HFFc6 (cell line): ENCODE measurements at regions not wholly inside any gene's neighbourhood (a gene's known extent, or its start where the extent isn't known, plus 50 kb on each side); places are given as distances from the start of the nearest gene placed in this dataset.

Experiments used
- DNase-seq: peaks from one replicate; pipeline ENCODE4 v3.0.0-alpha.2; 2018
- H3K27ac Mint-ChIP-seq: 2 replicates; pipeline ENCODE4 v1.8.0; 2020; ENCODE audit warnings: mild to moderate bottlenecking, mixed read lengths
- H3K27me3 Mint-ChIP-seq: 2 replicates; pipeline ENCODE4 v1.8.0; 2021; ENCODE audit warnings: mild to moderate bottlenecking, moderate library complexity, mixed read lengths; ENCODE audit not compliant: insufficient read depth
- H3K36me3 Mint-ChIP-seq: 2 replicates; pipeline ENCODE4 v1.8.0; 2021; ENCODE audit warnings: low read depth, mixed read lengths
- H3K4me1 Mint-ChIP-seq: 2 replicates; pipeline ENCODE4 v1.8.0; 2020; ENCODE audit warnings: low read depth, mixed read lengths
- H3K4me3 Mint-ChIP-seq: 2 replicates; pipeline ENCODE4 v1.8.0; 2020; ENCODE audit warnings: mild to moderate bottlenecking, moderate library complexity, mixed read lengths
- H3K9me3 Mint-ChIP-seq: 2 replicates; pipeline ENCODE4 v1.8.0; 2020; ENCODE audit warnings: mild to moderate bottlenecking, mixed read lengths
- TF ChIP-seq, protein P1 (sequence below): fragments of 200-600 bp; sonication (generic); IDR thresholded peaks from 2 replicates; pipeline ENCODE4 v1.5.0; 2021; ENCODE audit warnings: antibody characterized with exemption, mild to moderate bottlenecking

DNA sequence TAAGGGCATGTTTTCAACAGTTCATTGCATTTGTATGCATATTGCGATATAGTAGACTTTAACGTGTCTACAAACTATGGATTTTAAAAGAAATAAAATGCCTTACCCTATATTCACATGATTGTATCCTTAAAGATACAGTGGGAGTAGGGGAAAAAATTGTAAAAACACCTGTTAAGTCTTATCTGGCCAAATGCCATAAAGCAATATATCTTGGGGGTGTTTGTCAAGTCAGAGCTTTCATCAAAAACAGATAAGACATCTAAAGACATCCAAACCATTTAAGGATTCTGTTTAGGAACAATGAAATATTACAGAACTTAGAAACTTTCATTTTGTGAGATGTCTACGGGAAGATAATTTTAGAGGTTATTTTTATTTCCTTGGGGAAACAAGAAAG lies 152.3 kb downstream of the AASDH start:
- H3K4me1 Mint-ChIP-seq = no peaks in the 10 kb centered on the region
- no peaks in the 10 kb centered on the region for H3K9me3 Mint-ChIP-seq
- no peak overlapping the region for H3K4me3 Mint-ChIP-seq
- TF ChIP-seq, protein P1, sequence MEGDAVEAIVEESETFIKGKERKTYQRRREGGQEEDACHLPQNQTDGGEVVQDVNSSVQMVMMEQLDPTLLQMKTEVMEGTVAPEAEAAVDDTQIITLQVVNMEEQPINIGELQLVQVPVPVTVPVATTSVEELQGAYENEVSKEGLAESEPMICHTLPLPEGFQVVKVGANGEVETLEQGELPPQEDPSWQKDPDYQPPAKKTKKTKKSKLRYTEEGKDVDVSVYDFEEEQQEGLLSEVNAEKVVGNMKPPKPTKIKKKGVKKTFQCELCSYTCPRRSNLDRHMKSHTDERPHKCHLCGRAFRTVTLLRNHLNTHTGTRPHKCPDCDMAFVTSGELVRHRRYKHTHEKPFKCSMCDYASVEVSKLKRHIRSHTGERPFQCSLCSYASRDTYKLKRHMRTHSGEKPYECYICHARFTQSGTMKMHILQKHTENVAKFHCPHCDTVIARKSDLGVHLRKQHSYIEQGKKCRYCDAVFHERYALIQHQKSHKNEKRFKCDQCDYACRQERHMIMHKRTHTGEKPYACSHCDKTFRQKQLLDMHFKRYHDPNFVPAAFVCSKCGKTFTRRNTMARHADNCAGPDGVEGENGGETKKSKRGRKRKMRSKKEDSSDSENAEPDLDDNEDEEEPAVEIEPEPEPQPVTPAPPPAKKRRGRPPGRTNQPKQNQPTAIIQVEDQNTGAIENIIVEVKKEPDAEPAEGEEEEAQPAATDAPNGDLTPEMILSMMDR = no peak
- H3K27ac Mint-ChIP-seq = no peak overlapping the region
- no peak for DNase-seq
- H3K36me3 Mint-ChIP-seq = no peaks in the 10 kb centered on the region
- H3K27me3 Mint-ChIP-seq = no peaks in the 10 kb centered on the region

DNA sequence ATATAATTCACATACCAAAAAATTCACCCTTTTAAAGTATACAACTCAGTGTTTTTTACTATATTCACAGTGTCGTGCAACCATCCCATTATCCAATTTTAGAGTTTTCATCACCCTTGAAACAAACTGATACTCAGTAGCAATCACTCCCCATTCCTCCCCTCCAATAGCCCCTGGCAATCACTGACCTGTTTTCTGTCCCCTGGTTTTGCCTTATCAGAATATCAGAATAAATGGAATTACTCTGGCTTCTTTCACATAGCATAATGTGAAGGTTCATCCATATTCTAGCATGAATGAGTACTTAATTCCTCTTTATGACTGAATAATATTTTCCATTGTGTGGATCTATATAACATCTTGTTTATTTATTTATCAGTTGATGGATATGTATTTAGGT lies 153.2 kb downstream of the AASDH start:
- DNase-seq = no peak
- Mint-ChIP-seq H3K27me3 (peaks cover 2% of the 10 kb centered on the region; the same call in 1 of the 2 replicates), H3K4me3 (no peak overlapping the region), H3K36me3 (no peaks in the 10 kb centered on the region), H3K4me1 (no peaks in the 10 kb centered on the region), H3K9me3 (no peaks in the 10 kb centered on the region), H3K27ac (no peak overlapping the region)
- TF ChIP-seq, protein P1 = no peak

DNA sequence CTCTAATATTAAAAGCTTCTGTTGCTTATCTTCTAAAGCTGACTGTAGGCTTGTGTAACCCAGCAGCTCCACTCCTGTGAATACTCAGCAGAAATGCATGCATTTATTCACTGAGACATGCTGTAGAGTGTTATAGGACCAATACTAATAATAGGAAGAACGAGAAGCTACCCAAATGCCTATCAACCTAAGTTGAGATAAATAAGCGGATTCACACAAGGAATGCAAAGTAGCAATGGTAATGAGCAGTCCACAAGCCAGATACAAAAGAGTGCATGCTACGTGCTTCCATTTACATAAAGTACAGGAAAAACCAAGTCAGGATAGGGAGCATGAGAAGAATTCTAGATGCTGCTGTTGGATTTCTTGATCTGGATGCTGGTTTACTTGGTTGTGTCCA lies 155.9 kb downstream of the AASDH start:
- H3K27me3 Mint-ChIP-seq = peaks cover 2% of the 10 kb centered on the region; the same call in 1 of the 2 replicates
- TF ChIP-seq, protein P1 = no peak
- H3K4me1 Mint-ChIP-seq = no peaks in the 10 kb centered on the region
- no peak overlapping the region for H3K4me3 Mint-ChIP-seq
- no peak for DNase-seq
- no peaks in the 10 kb centered on the region for H3K9me3 Mint-ChIP-seq
- H3K27ac Mint-ChIP-seq = no peak overlapping the region
- H3K36me3 Mint-ChIP-seq = no peaks in the 10 kb centered on the region

DNA sequence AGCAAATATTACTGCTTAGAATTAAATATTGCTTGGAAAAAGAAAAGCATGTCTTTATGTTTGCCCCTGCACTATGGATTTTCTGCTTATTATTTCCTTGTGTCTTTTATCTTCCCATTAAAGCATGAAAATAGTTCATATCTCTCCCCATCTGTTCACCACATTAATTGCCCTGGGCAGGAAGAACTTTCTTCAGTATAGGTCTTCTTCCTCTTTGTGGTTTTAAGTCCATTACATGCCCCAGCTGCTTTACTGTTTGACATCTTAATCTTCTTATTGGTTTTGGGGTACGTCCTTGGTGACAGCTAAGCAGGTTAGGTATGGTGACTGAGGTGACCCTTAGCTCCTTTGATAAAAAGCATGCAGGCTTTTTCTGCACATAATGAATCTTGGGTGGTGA lies 157.3 kb downstream of the AASDH start:
- Mint-ChIP-seq H3K4me3 (no peak overlapping the region), H3K9me3 (no peaks in the 10 kb centered on the region), H3K27me3 (peaks cover 2% of the 10 kb centered on the region; the same call in 1 of the 2 replicates), H3K27ac (no peak overlapping the region), H3K4me1 (no peaks in the 10 kb centered on the region), H3K36me3 (no peaks in the 10 kb centered on the region)
- DNase-seq = no peak
- TF ChIP-seq, protein P1 = no peak

DNA sequence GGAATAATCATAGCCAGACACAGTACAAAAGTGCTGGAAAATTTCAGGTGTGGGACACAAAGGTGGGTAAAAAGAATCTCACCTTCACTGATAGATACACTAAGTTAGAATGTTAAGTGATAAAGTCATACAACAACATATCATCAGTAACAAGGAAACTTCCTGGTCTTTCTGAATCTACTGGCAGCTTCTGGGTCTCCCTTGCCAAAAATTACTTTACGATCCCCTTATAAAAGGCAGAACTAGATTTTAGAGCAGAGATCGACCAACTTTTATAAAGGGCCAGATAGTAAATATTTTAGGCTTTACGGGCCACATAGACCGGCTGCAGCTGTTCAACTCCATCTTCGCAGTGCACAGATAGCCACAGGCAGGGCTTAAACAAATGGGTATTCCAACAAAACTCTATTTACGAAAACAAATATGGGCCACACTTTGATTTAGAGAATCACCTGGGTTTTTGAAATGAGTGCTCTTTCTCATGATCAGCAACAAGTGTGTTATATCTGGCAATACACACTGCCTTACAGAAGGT lies 159.9 kb downstream of the AASDH start:
- DNase-seq = no peak
- Mint-ChIP-seq H3K9me3 (no peaks in the 10 kb centered on the region), H3K27ac (no peak overlapping the region), H3K27me3 (peaks cover 2% of the 10 kb centered on the region; the same call in 1 of the 2 replicates), H3K4me3 (no peak overlapping the region), H3K4me1 (no peaks in the 10 kb centered on the region), H3K36me3 (no peaks in the 10 kb centered on the region)
- TF ChIP-seq, protein P1 = no peak

DNA sequence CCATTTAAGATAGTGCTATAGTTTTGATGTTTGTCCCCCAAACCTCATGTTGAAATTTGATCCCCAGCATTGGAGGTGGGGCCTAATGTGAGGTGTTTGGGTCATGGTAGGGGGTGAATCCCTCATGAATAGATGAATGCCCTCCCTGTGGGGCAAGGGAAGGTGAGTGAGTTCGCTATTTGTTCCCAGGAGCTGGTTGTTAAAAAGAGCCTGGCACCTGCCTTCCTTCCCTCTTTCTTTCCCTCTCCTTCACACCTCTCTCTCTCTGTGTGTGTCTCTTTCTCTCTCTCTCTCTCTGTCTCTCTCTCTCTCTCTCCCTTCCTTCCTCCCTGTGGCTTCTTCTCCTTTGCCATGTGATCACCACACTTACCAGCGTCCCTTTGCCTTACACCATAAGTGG lies 160.7 kb downstream of the AASDH start:
- no peak for DNase-seq
- H3K4me3 Mint-ChIP-seq = no peak overlapping the region
- no peaks in the 10 kb centered on the region for H3K4me1 Mint-ChIP-seq
- H3K36me3 Mint-ChIP-seq = no peaks in the 10 kb centered on the region
- H3K27me3 Mint-ChIP-seq = peaks cover 2% of the 10 kb centered on the region; the same call in 1 of the 2 replicates
- TF ChIP-seq, protein P1 = no peak
- H3K9me3 Mint-ChIP-seq = no peaks in the 10 kb centered on the region
- H3K27ac Mint-ChIP-seq = no peak overlapping the region
